GM19468 (cell line): ENCODE measurements at regions not wholly inside any gene's neighbourhood (a gene's known extent, or its start where the extent isn't known, plus 50 kb on each side); places are given as distances from the start of the nearest gene placed in this dataset.

ENCODE experiments used
- ATAC-seq: cut with Tn5 transposase; IDR thresholded peaks from one replicate; pipeline ENCODE4 v1.9.1; 2021; ENCODE audit warnings: mild to moderate bottlenecking, moderate library complexity, moderate number of reproducible peaks; ENCODE audit not compliant: unreplicated experiment; ENCODE audit errors: extremely low read depth

- no peak for ATAC-seq
These were observed 425.1 kb downstream of the PDHA2 start for GRCh38 chr4:96264941-96265463.

- no peak for ATAC-seq
These were observed 453.9 kb downstream of the PDHA2 start for GRCh38 chr4:96293806-96294205.

DNA sequence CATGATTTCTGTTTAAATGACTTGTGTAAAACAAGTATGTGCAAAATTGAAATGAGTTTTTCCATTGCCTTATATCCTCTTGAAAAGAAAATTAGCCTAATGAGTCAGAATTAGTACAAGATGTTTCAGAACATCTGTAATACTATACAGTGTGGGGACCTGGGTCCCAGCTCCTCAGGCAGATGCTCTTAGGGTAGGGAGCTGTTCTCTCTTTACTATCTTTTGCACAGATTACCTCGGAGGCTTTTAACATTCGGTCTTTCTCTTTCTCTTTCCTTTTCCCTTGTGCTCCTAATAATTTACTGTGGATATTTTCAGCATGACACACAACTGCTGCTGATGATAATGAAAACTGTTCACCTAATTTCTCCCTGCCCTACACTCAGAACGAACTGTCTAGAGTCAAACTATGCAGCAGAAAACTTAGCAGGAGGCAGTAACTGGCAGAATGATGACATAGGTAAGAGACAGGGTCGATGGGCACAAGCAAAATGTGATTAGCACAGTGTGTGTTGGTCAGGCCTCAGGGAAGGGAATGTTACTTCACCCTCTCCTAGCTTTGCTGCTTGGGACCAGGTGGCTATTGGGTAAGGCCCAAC lies 455.3 kb downstream of the PDHA2 start:
- no peak for ATAC-seq

- no peak for ATAC-seq
These were observed 461.8 kb downstream of the PDHA2 start for GRCh38 chr4:96301715-96302114.

GRCh38 chr4:96305030-96305429 lies 465.1 kb downstream of the PDHA2 start:
- ATAC-seq, result no peak

DNA sequence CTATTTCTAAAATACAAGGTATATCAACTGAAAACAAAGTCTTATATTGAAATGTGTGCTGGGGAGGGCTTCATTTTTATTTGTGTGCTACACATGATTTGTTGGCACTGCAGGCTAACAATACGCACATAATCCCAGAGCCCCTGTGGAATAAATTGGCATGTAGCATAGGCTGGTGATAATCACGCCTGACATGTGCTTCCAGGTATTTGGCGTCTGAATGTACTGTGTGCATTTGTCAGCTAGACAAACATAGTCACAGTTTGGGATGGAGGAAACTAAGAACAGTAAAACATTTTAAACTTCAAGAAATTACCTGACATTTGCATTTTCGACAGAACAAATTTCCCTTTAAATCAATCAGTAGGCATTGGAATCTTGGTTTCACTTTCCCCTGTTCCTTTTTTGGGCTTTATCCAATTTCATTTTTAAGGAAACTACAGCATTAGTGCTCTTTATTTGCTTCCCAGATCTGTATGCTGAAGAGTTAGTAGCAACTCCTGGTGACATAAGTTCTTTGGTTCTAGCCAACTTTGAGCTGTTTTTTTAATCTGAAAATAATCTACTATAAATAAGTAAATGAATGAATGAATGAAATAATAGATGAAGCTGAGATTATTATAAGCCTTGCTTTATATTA lies 472.3 kb downstream of the PDHA2 start:
- no peak for ATAC-seq

GRCh38 chr4:96315815-96316214 lies 475.9 kb downstream of the PDHA2 start:
- no peak for ATAC-seq

- ATAC-seq, result no peak
These were observed 476.9 kb downstream of the PDHA2 start for GRCh38 chr4:96316776-96317175.

GRCh38 chr4:96317891-96318290 lies 478.0 kb downstream of the PDHA2 start:
- no peak for ATAC-seq

GRCh38 chr4:96326846-96327245 lies 487.0 kb downstream of the PDHA2 start:
- ATAC-seq, result no peak

- ATAC-seq, result no peak
These were observed 502.3 kb downstream of the PDHA2 start for GRCh38 chr4:96342196-96342595.

GRCh38 chr4:96342790-96343455 lies 503.0 kb downstream of the PDHA2 start:
- no peak for ATAC-seq

DNA sequence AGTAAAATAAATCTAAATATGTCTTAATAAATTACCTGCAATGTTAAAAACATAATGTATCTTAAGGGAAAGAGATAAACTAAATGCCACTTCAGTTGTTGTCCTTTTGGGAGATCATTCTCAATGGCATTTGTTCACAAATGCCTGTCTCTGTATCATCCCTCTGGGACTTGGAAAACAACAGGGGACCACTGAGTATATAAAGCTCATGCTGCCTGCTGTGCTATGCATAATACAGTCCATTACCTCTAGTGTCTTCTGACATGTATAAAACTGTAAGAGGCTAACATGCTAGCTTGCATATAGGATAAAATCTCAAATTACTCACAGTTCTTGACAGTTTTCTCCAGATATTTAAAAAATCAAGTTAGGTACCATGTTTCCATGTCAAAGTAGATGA lies 503.9 kb downstream of the PDHA2 start:
- no peak for ATAC-seq

- no peak for ATAC-seq
These were observed 507.7 kb downstream of the PDHA2 start for GRCh38 chr4:96347582-96347981.

DNA sequence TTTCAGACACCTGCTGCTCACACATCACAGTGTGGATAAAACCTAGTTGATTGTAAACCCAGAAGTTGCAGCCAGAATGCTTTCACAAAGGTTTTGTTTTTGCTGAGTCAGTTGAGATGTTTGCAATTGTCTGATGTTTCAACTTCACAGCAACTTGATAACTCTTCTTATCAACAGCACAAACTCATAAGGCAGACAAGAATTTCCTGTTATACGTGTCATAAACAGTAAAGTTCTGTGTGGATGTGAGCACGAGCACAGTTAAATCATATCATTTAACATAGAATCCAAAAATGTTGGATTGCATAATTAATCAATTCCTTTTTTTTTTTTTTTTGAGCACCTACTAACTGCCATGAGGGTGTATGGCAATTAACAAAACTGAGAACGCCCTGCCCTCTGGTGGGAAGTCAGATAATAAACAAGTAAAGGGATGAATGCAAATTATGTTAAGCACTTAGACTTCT lies 512.2 kb downstream of the PDHA2 start:
- no peak for ATAC-seq

DNA sequence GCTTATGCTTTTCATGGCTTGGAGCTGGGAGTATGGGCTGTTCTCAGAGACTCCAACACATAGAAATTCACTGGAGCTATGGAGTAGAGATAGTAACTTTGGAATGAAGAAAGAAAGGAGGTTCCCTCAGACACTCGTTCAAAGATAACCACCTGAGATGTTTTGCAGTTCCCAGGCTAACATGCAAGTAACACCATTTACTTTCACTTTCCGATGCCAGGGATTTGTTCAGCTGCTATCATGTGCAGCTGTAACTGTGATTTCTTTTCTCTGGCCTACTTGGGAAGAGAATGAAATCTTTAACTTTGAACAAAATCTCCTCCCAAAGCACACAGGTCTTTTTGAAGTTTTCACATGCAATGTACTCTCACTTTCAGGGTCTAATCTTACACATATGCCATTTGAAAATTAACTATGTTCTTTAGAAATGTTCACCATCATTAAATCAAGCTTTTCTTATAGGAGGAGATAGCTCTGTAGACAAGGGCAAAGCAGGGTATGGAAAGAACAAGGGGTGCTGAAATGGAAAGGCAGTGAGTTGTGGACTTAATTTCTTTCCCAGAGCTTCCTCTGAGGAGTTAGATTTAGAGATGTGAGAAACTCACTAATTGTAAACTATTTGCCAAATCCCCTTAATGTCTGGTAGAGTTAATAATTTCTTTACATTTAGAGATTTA lies 514.3 kb downstream of the PDHA2 start:
- no peak for ATAC-seq

DNA sequence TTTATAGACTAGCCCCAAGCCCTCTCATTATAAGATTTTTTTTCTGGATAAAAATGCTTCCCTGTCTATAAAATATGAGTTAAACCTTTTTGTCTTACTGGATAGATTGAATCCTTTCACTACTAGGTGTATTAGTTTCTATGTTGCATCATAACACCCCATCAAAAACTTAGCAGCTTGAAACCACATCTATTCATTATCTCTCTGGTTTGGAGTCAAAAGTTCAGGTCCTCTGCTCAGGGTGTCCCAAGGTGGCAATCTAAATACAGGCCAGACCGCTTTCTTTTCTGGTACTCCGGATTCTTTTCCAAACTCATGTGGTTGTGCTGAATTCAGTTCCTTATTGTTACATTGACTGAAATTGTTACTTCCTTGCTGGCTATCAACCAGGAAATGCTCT lies 515.5 kb downstream of the PDHA2 start:
- no peak for ATAC-seq

- no peak for ATAC-seq
These were observed 516.9 kb downstream of the PDHA2 start for GRCh38 chr4:96356591-96357370.

DNA sequence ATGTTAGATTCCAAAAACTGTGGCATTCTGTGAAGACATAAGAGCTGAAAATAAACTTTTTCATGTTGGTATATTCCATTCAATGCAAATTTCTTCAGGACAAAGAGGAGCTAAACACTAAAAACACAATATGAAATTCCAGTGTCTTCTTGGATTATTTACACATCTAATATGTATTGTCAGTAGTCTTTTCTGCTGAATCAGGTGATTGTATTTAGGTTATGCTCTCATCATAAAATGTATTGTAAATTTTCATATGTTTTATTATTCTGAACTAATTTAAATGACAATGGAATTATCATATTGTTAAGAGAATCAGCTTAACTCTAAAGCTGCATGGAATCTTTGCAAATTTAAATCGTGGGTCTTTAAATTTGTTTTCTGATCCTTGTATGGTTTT lies 526.7 kb downstream of the PDHA2 start:
- ATAC-seq, result no peak

GRCh38 chr4:96375367-96375766 lies 535.5 kb downstream of the PDHA2 start:
- ATAC-seq, result no peak
